ENCODE measurements at regions not wholly inside any gene's neighbourhood (a gene's known extent, or its start where the extent isn't known, plus 50 kb on each side); places are given as distances from the start of the nearest gene placed in this dataset.
"Not testable (repeated sequence)": the region's sequence is repeated elsewhere in the genome, so short reads cannot be mapped to it uniquely, and the experiment has no call there.

GRCh38 chr14:48726080-48726642 lies 860.0 kb downstream of the RPS29 start:
- no peaks in the 10 kb centered on the region for H3K36me3 ChIP-seq (ENCODE audit: insufficient read depth)
- no peak for DNase-seq (ENCODE audit: extremely low spot score)
- H3K4me3 ChIP-seq (ENCODE audit: low read depth, low read length), result no peak overlapping the region
- no peak overlapping the region for H3K27ac ChIP-seq (ENCODE audit: low read depth)
- 74% methylated on average over 6 of the region's 6 CpGs for WGBS
- no peaks in the 10 kb centered on the region for H3K4me1 ChIP-seq (ENCODE audit: insufficient read depth)

- H3K4me1 ChIP-seq (ENCODE audit: insufficient read depth), result no peaks in the 10 kb centered on the region
- H3K4me3 ChIP-seq (ENCODE audit: low read depth, low read length), result no peak overlapping the region
- no peak for DNase-seq (ENCODE audit: extremely low spot score)
- no peak overlapping the region for H3K27ac ChIP-seq (ENCODE audit: low read depth)
- no peaks in the 10 kb centered on the region for H3K36me3 ChIP-seq (ENCODE audit: insufficient read depth)
- 39% methylated on average over 6 of the region's 6 CpGs for WGBS
Measured at GRCh38 chr14:48725051-48725734, 861.0 kb downstream of the RPS29 start.

GRCh38 chr14:48723841-48724495 lies 862.2 kb downstream of the RPS29 start:
- Histone ChIP-seq H3K4me1 (ENCODE audit: insufficient read depth) (no peaks in the 10 kb centered on the region), H3K4me3 (ENCODE audit: low read depth, low read length) (no peak overlapping the region), H3K36me3 (ENCODE audit: insufficient read depth) (no peaks in the 10 kb centered on the region), H3K27ac (ENCODE audit: low read depth) (no peak overlapping the region)
- 37% methylated on average over 1 of the region's 1 CpG for WGBS
- DNase-seq (ENCODE audit: extremely low spot score), result no peak

GRCh38 chr14:48714366-48714765 lies 871.8 kb downstream of the RPS29 start:
- 61% methylated on average over 7 of the region's 7 CpGs for WGBS
- DNase-seq (ENCODE audit: extremely low spot score), result no peak

GRCh38 chr14:48710133-48710532 lies 876.0 kb downstream of the RPS29 start:
- 81% methylated on average over 1 of the region's 1 CpG for WGBS

More at GRCh38 chr14:48714366-48714765, 871.8 kb downstream of the RPS29 start:
- Histone ChIP-seq H3K4me1 (ENCODE audit: insufficient read depth) (no peaks in the 10 kb centered on the region), H3K27ac (ENCODE audit: low read depth) (no peak overlapping the region), H3K36me3 (ENCODE audit: insufficient read depth) (no peaks in the 10 kb centered on the region), H3K4me3 (ENCODE audit: low read depth, low read length) (no peak overlapping the region)

GRCh38 chr14:48709277-48709785 lies 876.8 kb downstream of the RPS29 start:
- no peak for DNase-seq (ENCODE audit: extremely low spot score)
- 92% methylated on average over 1 of the region's 1 CpG for WGBS

More at GRCh38 chr14:48710133-48710532, 876.0 kb downstream of the RPS29 start:
- H3K27ac ChIP-seq (ENCODE audit: low read depth), result no peak overlapping the region
- DNase-seq (ENCODE audit: extremely low spot score), result no peak
- H3K4me3 ChIP-seq (ENCODE audit: low read depth, low read length), result no peak overlapping the region
- no peaks in the 10 kb centered on the region for H3K36me3 ChIP-seq (ENCODE audit: insufficient read depth)
- H3K4me1 ChIP-seq (ENCODE audit: insufficient read depth), result no peaks in the 10 kb centered on the region

GRCh38 chr14:48704639-48705038 lies 881.5 kb downstream of the RPS29 start:
- no peaks in the 10 kb centered on the region for H3K4me1 ChIP-seq (ENCODE audit: insufficient read depth)
- no peak overlapping the region for H3K27ac ChIP-seq (ENCODE audit: low read depth)
- no peak overlapping the region for H3K4me3 ChIP-seq (ENCODE audit: low read depth, low read length)
- H3K36me3 ChIP-seq (ENCODE audit: insufficient read depth), result no peaks in the 10 kb centered on the region
- no peak for DNase-seq (ENCODE audit: extremely low spot score)

More at GRCh38 chr14:48709277-48709785, 876.8 kb downstream of the RPS29 start:
- Histone ChIP-seq H3K4me1 (ENCODE audit: insufficient read depth) (no peaks in the 10 kb centered on the region), H3K36me3 (ENCODE audit: insufficient read depth) (no peaks in the 10 kb centered on the region), H3K27ac (ENCODE audit: low read depth) (no peak overlapping the region), H3K4me3 (ENCODE audit: low read depth, low read length) (no peak overlapping the region)

- Histone ChIP-seq H3K4me1 (ENCODE audit: insufficient read depth) (no peaks in the 10 kb centered on the region), H3K36me3 (ENCODE audit: insufficient read depth) (no peaks in the 10 kb centered on the region), H3K27ac (ENCODE audit: low read depth) (no peak overlapping the region), H3K4me3 (ENCODE audit: low read depth, low read length) (no peak overlapping the region)
- DNase-seq (ENCODE audit: extremely low spot score), result no peak
- WGBS, result 19% methylated on average over 2 of the region's 2 CpGs
Measured at GRCh38 chr14:48703728-48704467, 882.3 kb downstream of the RPS29 start.

- not testable (repeated sequence) for H3K27ac ChIP-seq (ENCODE audit: low read depth); H3K4me3 ChIP-seq (ENCODE audit: low read depth, low read length); H3K36me3 ChIP-seq (ENCODE audit: insufficient read depth); H3K4me1 ChIP-seq (ENCODE audit: insufficient read depth); DNase-seq (ENCODE audit: extremely low spot score)
- 94% methylated on average over 6 of the region's 6 CpGs for WGBS
Measured at GRCh38 chr14:48697362-48697761, 888.8 kb downstream of the RPS29 start.

- WGBS, result 38% methylated on average over 1 of the region's 1 CpG
- DNase-seq (ENCODE audit: extremely low spot score), result no peak
- no peak overlapping the region for H3K4me3 ChIP-seq (ENCODE audit: low read depth, low read length)
- no peak overlapping the region for H3K27ac ChIP-seq (ENCODE audit: low read depth)
- H3K4me1 ChIP-seq (ENCODE audit: insufficient read depth), result no peaks in the 10 kb centered on the region
- no peaks in the 10 kb centered on the region for H3K36me3 ChIP-seq (ENCODE audit: insufficient read depth)
Measured at GRCh38 chr14:48693793-48694192, 892.4 kb downstream of the RPS29 start.

- Histone ChIP-seq H3K36me3 (ENCODE audit: insufficient read depth) (no peaks in the 10 kb centered on the region), H3K27ac (ENCODE audit: low read depth) (no peak overlapping the region), H3K4me1 (ENCODE audit: insufficient read depth) (no peaks in the 10 kb centered on the region), H3K4me3 (ENCODE audit: low read depth, low read length) (no peak overlapping the region)
- WGBS, result 87% methylated on average over 1 of the region's 1 CpG
- DNase-seq (ENCODE audit: extremely low spot score), result no peak
Measured at GRCh38 chr14:48690349-48690748, 895.8 kb downstream of the RPS29 start.

GRCh38 chr14:48686650-48687049 lies 899.5 kb downstream of the RPS29 start:
- H3K36me3 ChIP-seq (ENCODE audit: insufficient read depth), result no peaks in the 10 kb centered on the region
- H3K4me1 ChIP-seq (ENCODE audit: insufficient read depth), result no peaks in the 10 kb centered on the region
- H3K27ac ChIP-seq (ENCODE audit: low read depth), result no peak overlapping the region
- WGBS, result 91% methylated on average over 3 of the region's 3 CpGs
- no peak overlapping the region for H3K4me3 ChIP-seq (ENCODE audit: low read depth, low read length)
- DNase-seq (ENCODE audit: extremely low spot score), result no peak

GRCh38 chr14:48672506-48672905 lies 913.7 kb downstream of the RPS29 start:
- no peaks in the 10 kb centered on the region for H3K4me1 ChIP-seq (ENCODE audit: insufficient read depth)
- WGBS, result 62% methylated on average over 2 of the region's 2 CpGs
- H3K4me3 ChIP-seq (ENCODE audit: low read depth, low read length), result no peak overlapping the region
- no peaks in the 10 kb centered on the region for H3K36me3 ChIP-seq (ENCODE audit: insufficient read depth)
- no peak for DNase-seq (ENCODE audit: extremely low spot score)
- H3K27ac ChIP-seq (ENCODE audit: low read depth), result no peak overlapping the region

Data from urinary bladder (tissue), 3 donors.